ENCODE measurements at regions not wholly inside any gene's neighbourhood (a gene's known extent, or its start where the extent isn't known, plus 50 kb on each side); places are given as distances from the start of the nearest gene placed in this dataset.

- TF ChIP-seq CTCF (IDR thresholded peaks at IDR 0.05; ENCODE audit: control extremely low read depth in 1 of 3, insufficient read depth in 1 of 3, low read depth in 1 of 3, low read length in 3 of 3), result no peak
- no peak for TF ChIP-seq ATF3 (IDR thresholded peaks at IDR 0.05; ENCODE audit: insufficient read depth, low read depth, low read length)
- no peak for TF ChIP-seq EZH2 (IDR thresholded peaks at IDR 0.05; ENCODE audit: low read depth, low read length, severe bottlenecking)
- TF ChIP-seq ATF2 (IDR thresholded peaks at IDR 0.05; ENCODE audit: low read length), result no peak
- TF ChIP-seq POLR2AphosphoS5 (IDR thresholded peaks at IDR 0.05; ENCODE audit: low read depth, low read length), result no peak
- TF ChIP-seq RAD21 (IDR thresholded peaks at IDR 0.05 in 1 of 2, conservative IDR thresholded peaks at IDR 0.05 in 1 of 2; ENCODE audit: low read depth in 2 of 2, low read length in 2 of 2), result no peak
- no peak for TF ChIP-seq POLR2A (IDR thresholded peaks at IDR 0.05; ENCODE audit: control extremely low read depth in 1 of 2, low read depth in 2 of 2, low read length in 2 of 2)
- no peak for TF ChIP-seq JUN (IDR thresholded peaks at IDR 0.05; ENCODE audit: low read depth, low read length)
- TF ChIP-seq TBP (IDR thresholded peaks at IDR 0.05; ENCODE audit: low read depth, low read length), result no peak
Measured at GRCh38 chr17:13176436-13176835, 158.6 kb upstream of the ELAC2 start.
